ENCODE measurements at regions not wholly inside any gene's neighbourhood (a gene's known extent, or its start where the extent isn't known, plus 50 kb on each side); places are given as distances from the start of the nearest gene placed in this dataset.

GRCh38 chr13:64528838-64529237, 2701.3 kb downstream of the PCDH9 start:
- TF ChIP-seq CTCF (IDR thresholded peaks at IDR 0.05) (no peak), EP300 (IDR thresholded peaks at IDR 0.05) (no peak), POLR2AphosphoS5 (IDR thresholded peaks at IDR 0.05) (no peak), POLR2A (IDR thresholded peaks at IDR 0.05; ENCODE audit: low read depth) (no peak)

Data from esophagus muscularis mucosa (tissue), 4 donors.